Medulla oblongata (tissue), 1 donor: ENCODE measurements at regions not wholly inside any gene's neighbourhood (a gene's known extent, or its start where the extent isn't known, plus 50 kb on each side); places are given as distances from the start of the nearest gene placed in this dataset.

Experiments
- DNase-seq: peaks from one replicate; pipeline ENCODE4 v3.0.0-alpha.2; 2015; ENCODE audit errors: extremely low spot score

- DNase-seq: no peak
Measured at GRCh38 chr12:20259786-20260185, 108.6 kb upstream of the PDE3A start.

GRCh38 chr12:20260851-20261250 is 107.5 kb upstream of the PDE3A start:
- no peak for DNase-seq

- no peak for DNase-seq
Measured at GRCh38 chr12:20262119-20262518, 106.2 kb upstream of the PDE3A start.

- DNase-seq: no peak
Measured at GRCh38 chr12:20264026-20264425, 104.3 kb upstream of the PDE3A start.

GRCh38 chr12:20264608-20265114 is 103.7 kb upstream of the PDE3A start:
- no peak for DNase-seq

GRCh38 chr12:20268121-20268732 is 100.1 kb upstream of the PDE3A start:
- no peak for DNase-seq

- DNase-seq: no peak
Measured at GRCh38 chr12:20268771-20269170, 99.6 kb upstream of the PDE3A start.

GRCh38 chr12:20269337-20270067 is 98.8 kb upstream of the PDE3A start:
- DNase-seq: no peak

GRCh38 chr12:20270557-20270956 is 97.8 kb upstream of the PDE3A start:
- DNase-seq: no peak

GRCh38 chr12:20272161-20272560 is 96.2 kb upstream of the PDE3A start:
- no peak for DNase-seq

- no peak for DNase-seq
Measured at GRCh38 chr12:20272801-20273200, 95.5 kb upstream of the PDE3A start.

- no peak for DNase-seq
Measured at GRCh38 chr12:20274008-20274407, 94.3 kb upstream of the PDE3A start.

- no peak for DNase-seq
Measured at GRCh38 chr12:20278276-20278675, 90.1 kb upstream of the PDE3A start.

GRCh38 chr12:20280515-20280914 is 87.8 kb upstream of the PDE3A start:
- DNase-seq: no peak

GRCh38 chr12:20282401-20282800 is 85.9 kb upstream of the PDE3A start:
- DNase-seq: no peak

- DNase-seq: no peak
Measured at GRCh38 chr12:20283482-20283881, 84.9 kb upstream of the PDE3A start.

GRCh38 chr12:20289520-20289919 is 78.8 kb upstream of the PDE3A start:
- DNase-seq: no peak

GRCh38 chr12:20300457-20300856 is 67.9 kb upstream of the PDE3A start:
- DNase-seq: no peak

- no peak for DNase-seq
Measured at GRCh38 chr12:20305470-20305869, 62.9 kb upstream of the PDE3A start.

GRCh38 chr12:20309504-20310148 is 58.7 kb upstream of the PDE3A start:
- DNase-seq: no peak

- DNase-seq: no peak
Measured at GRCh38 chr12:20314328-20314727, 54.0 kb upstream of the PDE3A start.

- no peak for DNase-seq
Measured at GRCh38 chr12:20317554-20317953, 50.8 kb upstream of the PDE3A start.
